ENCODE measurements at regions not wholly inside any gene's neighbourhood (a gene's known extent, or its start where the extent isn't known, plus 50 kb on each side); places are given as distances from the start of the nearest gene placed in this dataset.

- no peak for TF ChIP-seq POLR2A (IDR thresholded peaks at IDR 0.05)
- TF ChIP-seq, protein P1, sequence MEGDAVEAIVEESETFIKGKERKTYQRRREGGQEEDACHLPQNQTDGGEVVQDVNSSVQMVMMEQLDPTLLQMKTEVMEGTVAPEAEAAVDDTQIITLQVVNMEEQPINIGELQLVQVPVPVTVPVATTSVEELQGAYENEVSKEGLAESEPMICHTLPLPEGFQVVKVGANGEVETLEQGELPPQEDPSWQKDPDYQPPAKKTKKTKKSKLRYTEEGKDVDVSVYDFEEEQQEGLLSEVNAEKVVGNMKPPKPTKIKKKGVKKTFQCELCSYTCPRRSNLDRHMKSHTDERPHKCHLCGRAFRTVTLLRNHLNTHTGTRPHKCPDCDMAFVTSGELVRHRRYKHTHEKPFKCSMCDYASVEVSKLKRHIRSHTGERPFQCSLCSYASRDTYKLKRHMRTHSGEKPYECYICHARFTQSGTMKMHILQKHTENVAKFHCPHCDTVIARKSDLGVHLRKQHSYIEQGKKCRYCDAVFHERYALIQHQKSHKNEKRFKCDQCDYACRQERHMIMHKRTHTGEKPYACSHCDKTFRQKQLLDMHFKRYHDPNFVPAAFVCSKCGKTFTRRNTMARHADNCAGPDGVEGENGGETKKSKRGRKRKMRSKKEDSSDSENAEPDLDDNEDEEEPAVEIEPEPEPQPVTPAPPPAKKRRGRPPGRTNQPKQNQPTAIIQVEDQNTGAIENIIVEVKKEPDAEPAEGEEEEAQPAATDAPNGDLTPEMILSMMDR (IDR thresholded peaks at IDR 0.05): no peak
These were observed 50.8 kb upstream of the SLIT3 start for GRCh38 chr5:169351721-169352120.

Measured in uterus (tissue), 2 donors.